Epithelial cell of proximal tubule (primary cell): ENCODE measurements at regions not wholly inside any gene's neighbourhood (a gene's known extent, or its start where the extent isn't known, plus 50 kb on each side); places are given as distances from the start of the nearest gene placed in this dataset.

Experiments
- DNase-seq: peaks from one replicate; pipeline ENCODE4 v3.0.0-alpha.2; 2011; ENCODE audit warnings: low read depth
- H3K4me3 ChIP-seq: 2 replicates; pipeline ENCODE4 v1.5.1; 2011; ENCODE audit warnings: low read depth, mild to moderate bottlenecking, low read length
- TF ChIP-seq, protein P1 (sequence below): conservative IDR thresholded peaks from 2 replicates; pipeline ENCODE4 v1.5.1; 2012; ENCODE audit warnings: low read depth, mild to moderate bottlenecking, low read length

DNA sequence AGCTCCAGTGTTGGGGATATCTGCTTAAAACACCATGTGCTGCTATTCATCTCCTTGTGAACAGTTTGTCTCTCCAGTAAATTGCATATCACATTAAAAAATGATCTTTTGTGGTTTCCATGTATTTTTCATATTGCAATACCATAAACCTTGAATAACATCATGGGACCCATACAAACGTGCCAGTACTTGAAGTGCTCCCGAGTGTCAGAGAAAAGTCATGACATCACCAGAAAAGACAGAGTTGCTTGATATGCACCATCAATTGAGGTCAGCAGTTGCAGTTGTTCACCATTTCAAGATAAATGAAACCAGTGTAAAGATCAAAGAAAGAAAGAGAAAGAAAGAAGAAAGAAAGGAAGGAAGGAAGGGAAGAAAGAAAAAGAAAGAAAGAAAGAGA is 278.6 kb downstream of the ZNF621 start:
- DNase-seq, result no peak
- TF ChIP-seq, protein P1, sequence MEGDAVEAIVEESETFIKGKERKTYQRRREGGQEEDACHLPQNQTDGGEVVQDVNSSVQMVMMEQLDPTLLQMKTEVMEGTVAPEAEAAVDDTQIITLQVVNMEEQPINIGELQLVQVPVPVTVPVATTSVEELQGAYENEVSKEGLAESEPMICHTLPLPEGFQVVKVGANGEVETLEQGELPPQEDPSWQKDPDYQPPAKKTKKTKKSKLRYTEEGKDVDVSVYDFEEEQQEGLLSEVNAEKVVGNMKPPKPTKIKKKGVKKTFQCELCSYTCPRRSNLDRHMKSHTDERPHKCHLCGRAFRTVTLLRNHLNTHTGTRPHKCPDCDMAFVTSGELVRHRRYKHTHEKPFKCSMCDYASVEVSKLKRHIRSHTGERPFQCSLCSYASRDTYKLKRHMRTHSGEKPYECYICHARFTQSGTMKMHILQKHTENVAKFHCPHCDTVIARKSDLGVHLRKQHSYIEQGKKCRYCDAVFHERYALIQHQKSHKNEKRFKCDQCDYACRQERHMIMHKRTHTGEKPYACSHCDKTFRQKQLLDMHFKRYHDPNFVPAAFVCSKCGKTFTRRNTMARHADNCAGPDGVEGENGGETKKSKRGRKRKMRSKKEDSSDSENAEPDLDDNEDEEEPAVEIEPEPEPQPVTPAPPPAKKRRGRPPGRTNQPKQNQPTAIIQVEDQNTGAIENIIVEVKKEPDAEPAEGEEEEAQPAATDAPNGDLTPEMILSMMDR, result no peak
- H3K4me3 ChIP-seq, result no peak overlapping the region

DNA sequence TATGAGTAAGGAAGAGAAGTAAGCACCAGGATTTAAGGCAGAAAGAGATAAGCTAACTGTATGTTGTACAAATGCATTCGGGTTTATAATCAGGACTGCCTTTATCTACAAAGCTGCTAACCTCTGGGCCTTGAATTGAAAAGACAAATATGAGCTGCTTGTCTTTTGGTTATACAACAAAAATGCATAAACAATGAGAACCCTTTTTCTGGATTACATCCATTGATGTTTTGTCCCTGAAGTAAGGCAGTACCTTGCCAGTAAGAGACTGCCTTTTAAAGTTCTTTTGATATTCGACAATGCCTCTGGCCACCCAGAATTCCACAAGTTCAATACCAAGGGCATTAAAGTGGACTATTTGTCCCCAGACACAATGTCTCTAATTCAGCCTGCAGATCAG is 280.7 kb downstream of the ZNF621 start:
- TF ChIP-seq, protein P1, result no peak
- no peak for DNase-seq
- no peak overlapping the region for H3K4me3 ChIP-seq

DNA sequence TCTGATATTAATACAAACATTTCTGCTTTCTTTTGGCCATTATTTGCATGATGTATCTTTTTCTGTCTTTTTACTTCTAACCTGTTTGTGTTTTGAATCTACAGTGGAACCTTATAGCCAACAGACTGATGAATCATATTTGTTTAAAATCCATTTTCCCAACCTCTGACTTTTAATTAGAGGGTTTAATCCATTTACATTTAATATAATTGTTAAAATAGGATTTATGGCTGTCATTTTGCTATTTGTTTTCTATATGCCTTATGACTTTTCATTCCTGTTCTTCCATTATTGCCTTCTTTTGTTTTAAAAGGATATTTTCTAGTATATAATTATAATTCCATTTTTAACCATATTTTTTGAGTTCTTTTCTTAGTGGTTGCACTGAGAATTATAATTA is 286.1 kb downstream of the ZNF621 start:
- TF ChIP-seq, protein P1, result no peak
- no peak overlapping the region for H3K4me3 ChIP-seq
- no peak for DNase-seq

DNA sequence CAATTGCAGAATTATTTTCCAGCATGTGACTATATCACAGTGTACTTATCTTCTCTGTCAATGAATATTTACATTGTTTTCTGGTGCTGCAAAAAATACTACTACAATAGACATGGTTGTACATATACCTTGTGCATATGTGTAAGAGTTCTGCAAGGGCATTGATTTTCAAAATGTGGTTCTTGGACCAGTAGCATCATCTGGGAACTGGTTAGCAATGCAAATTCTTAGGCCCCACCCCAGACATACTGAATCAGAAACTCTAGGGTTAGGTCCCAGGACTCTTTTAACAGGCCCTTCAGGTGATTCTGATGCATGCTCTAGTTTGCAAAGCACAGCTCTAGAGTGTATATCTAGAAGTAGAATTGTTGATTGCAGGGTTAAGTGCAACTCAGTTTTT is 292.3 kb downstream of the ZNF621 start:
- TF ChIP-seq, protein P1, result no peak
- H3K4me3 ChIP-seq, result no peak overlapping the region

DNA sequence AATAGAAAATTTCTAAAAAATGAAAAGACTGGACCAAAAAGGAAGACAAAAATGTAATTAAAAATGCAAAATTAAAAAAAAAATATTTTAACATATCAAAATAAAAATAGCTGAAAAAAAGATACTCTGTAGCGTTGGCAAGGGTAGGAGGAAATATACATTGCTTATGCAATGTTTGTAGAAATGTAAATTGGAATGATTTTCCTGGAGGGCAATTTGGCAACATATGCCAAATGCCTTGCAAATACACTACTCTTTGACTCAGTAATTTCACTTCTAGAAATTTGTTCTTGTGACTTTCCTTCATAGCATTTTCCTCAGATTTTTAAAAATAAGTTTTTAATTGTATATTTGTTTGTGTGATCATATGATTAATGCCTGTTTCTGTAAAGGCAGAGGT is 296.6 kb downstream of the ZNF621 start:
- H3K4me3 ChIP-seq, result no peak overlapping the region
- no peak for DNase-seq
- TF ChIP-seq, protein P1, result no peak

More for the DNA sequence above, 292.3 kb downstream of the ZNF621 start:
- no peak for DNase-seq

DNA sequence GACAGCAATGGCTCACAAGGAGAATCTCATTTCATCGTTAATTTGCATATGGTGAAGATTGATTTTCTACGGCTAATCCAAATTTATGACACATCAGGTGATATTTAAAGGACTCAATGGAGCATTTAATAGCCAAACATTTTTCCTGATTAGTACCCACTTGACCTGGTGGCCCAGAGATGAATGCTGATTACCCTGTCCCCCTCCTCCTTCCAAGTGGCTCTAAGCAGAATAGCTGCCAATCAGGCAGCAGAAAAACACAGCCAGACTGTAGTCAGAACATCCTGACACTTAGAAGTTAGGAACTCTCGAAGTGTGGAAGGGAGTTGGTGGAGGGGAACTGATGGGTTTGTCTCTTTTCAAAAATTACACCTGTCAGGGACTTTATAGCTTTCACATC is 302.5 kb downstream of the ZNF621 start:
- no peak for DNase-seq
- no peak overlapping the region for H3K4me3 ChIP-seq
- TF ChIP-seq, protein P1, result no peak

DNA sequence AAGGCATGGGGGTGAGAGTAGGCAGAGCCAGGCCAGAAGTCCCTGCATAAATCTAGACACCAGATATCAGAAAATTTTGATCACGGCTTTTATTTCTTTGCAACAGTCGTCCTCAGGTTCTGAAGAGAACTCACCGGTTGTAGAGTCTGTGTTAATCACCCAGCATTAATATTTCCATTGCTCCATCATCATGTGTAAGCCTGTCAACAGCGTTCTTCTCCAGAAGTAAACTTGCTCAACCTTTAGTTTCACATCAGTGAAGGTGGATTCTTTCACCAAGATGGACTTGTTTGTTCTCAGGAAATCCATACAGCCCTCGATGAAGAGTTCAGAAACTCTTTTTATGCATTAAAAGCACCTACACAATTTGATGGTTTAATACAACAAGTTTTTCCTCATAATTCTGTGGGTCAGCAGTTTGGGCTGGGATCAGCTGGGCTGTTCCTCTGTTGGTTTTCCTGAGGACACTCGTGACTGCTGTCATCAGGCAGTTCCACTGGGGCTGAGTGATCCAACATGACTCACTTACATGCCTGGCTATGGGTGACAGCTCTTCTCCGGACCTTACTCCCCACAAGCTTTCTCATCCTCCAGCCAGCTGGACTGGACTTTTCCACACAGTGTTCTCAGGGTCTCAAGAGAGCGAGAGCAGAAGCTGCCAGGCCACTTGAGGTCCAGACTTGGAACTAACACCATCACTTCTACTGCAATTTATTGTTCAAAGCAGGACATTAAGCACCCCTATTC is 303.4 kb downstream of the ZNF621 start:
- TF ChIP-seq, protein P1, result no peak
- peak overlapping the region; percentile 15 for H3K4me3 ChIP-seq
- DNase-seq, result peak; percentile 83
